PC-9 (cell line): ENCODE measurements at regions not wholly inside any gene's neighbourhood (a gene's known extent, or its start where the extent isn't known, plus 50 kb on each side); places are given as distances from the start of the nearest gene placed in this dataset.

Source experiments
- BruUV-seq: library from RNA; stranded (reverse); fragments of 400-500 nt; replicated peaks from 2 replicates; lab custom pipeline; 2021; lab: Mats Ljungman, UMichigan
- CTCF ChIA-PET: fragments of 300-600 bp; sonication (Branson Sonifier 250); formaldehyde crosslinking; loops from one replicate; lab custom pipeline; 2022; ENCODE audit warnings: antibody characterized with exemption; lab: Charles Lee
- POLR2A ChIA-PET: fragments of 300-600 bp; sonication (Branson Sonifier 250); formaldehyde crosslinking; loops from one replicate; lab custom pipeline; 2022; ENCODE audit warnings: antibody characterized with exemption; ENCODE audit not compliant: unreplicated experiment; lab: Charles Lee
- DNase-seq, 2 experiments: peaks; one replicate each; pipeline versions ENCODE4 v3.0.0 to v3.0.0-alpha.2; 2015 to 2022; ENCODE audit warnings: mixed read lengths in 1 of 2
- H2AFZ ChIP-seq: fragments of 200-600 bp; sonication (generic); 2 replicates; pipeline ENCODE4 v1.8.1; 2017; ENCODE audit warnings: antibody characterized with exemption
- H3F3A ChIP-seq: fragments of 200-600 bp; sonication (generic); 2 replicates; pipeline ENCODE4 v1.8.1; 2017; ENCODE audit warnings: antibody characterized with exemption, mild to moderate bottlenecking, low read depth; ENCODE audit not compliant: insufficient read depth
- H3K27ac ChIP-seq: fragments of 200-600 bp; sonication (generic); 2 replicates; pipeline ENCODE4 v1.6.1; 2016; ENCODE audit warnings: mixed run types
- H3K27me3 ChIP-seq: fragments of 200-600 bp; sonication (generic); 2 replicates; pipeline ENCODE4 v1.6.1; 2016; ENCODE audit warnings: low read depth, mixed run types; ENCODE audit not compliant: insufficient read depth
- H3K36me3 ChIP-seq: fragments of 200-600 bp; sonication (generic); 2 replicates; pipeline ENCODE4 v1.6.1; 2016; ENCODE audit warnings: low read depth, mixed run types
- H3K4me1 ChIP-seq: fragments of 200-600 bp; sonication (generic); replicated peaks from 2 replicates; pipeline ENCODE4 v1.6.1; 2016; ENCODE audit warnings: mixed run types; ENCODE audit not compliant: insufficient read depth
- H3K4me2 ChIP-seq: fragments of 200-600 bp; sonication (generic); 2 replicates; pipeline ENCODE4 v1.6.1; 2017; ENCODE audit warnings: mixed run types
- H3K4me3 ChIP-seq: fragments of 200-600 bp; sonication (generic); 2 replicates; pipeline ENCODE4 v1.6.1; 2016; ENCODE audit warnings: mixed run types
- H3K79me2 ChIP-seq: fragments of 200-600 bp; sonication (generic); 2 replicates; pipeline ENCODE4 v1.6.1; 2017; ENCODE audit warnings: low read depth, mixed run types
- H3K9me2 ChIP-seq: fragments of 200-600 bp; sonication (generic); 2 replicates; pipeline ENCODE4 v1.8.1; 2017; ENCODE audit warnings: mild to moderate bottlenecking; ENCODE audit not compliant: insufficient read depth
- H3K9me3 ChIP-seq: fragments of 200-600 bp; sonication (generic); 2 replicates; pipeline ENCODE4 v1.8.1; 2016; ENCODE audit warnings: low read depth; ENCODE audit not compliant: insufficient read depth
- H4K20me1 ChIP-seq: fragments of 200-600 bp; sonication (generic); 2 replicates; pipeline ENCODE4 v1.8.1; 2017; ENCODE audit not compliant: insufficient read depth
- CTCF ChIP-seq: fragments of 200-600 bp; sonication (generic); conservative IDR thresholded peaks from 2 replicates; pipeline ENCODE4 v1.6.1; 2017; ENCODE audit warnings: mixed run types, antibody characterized with exemption, mild to moderate bottlenecking, moderate library complexity
- EZH2 ChIP-seq: fragments of 200-600 bp; sonication (generic); IDR thresholded peaks from 2 replicates; pipeline ENCODE4 v1.8.0; 2017; ENCODE audit warnings: antibody characterized with exemption, low read depth
- intact Hi-C: fragments of 100-400 bp; cut with micrococcal nuclease; formaldehyde crosslinking; loops from one replicate; pipeline ENCODE4 v1.10.0; 2022; ENCODE audit not compliant: unreplicated experiment

- no peak for TF ChIP-seq EZH2
- TF ChIP-seq CTCF: no peak
- Histone ChIP-seq H3K27me3 (no peaks in the 10 kb centered on the region), H3K79me2 (no peaks in the 10 kb centered on the region), H3K4me1 (peaks cover 18% of the 10 kb centered on the region), H2AFZ (no peak overlapping the region), H3K36me3 (no peaks in the 10 kb centered on the region), H3K9me3 (no peaks in the 10 kb centered on the region), H3K27ac (no peak overlapping the region), H4K20me1 (no peaks in the 10 kb centered on the region), H3K9me2 (no peaks in the 10 kb centered on the region), H3F3A (no peaks in the 10 kb centered on the region), H3K4me2 (no peak overlapping the region), H3K4me3 (no peak overlapping the region)
- intact Hi-C loops: no loop called here
- POLR2A ChIA-PET: no interaction called here
- no TSS peak for BruUV-seq
- CTCF ChIA-PET: no interaction called here
- peak; percentile 14 to 48 for DNase-seq
Measured at GRCh38 chr1:115906627-115907026, 65.7 kb upstream of the NHLH2 start.

- TF ChIP-seq EZH2 (no peak), CTCF (no peak)
- H3K4me3 ChIP-seq: no peak overlapping the region
- H3F3A ChIP-seq: no peaks in the 10 kb centered on the region
- no peak for DNase-seq
- no peaks in the 10 kb centered on the region for H3K27me3 ChIP-seq
- no peaks in the 10 kb centered on the region for H3K9me3 ChIP-seq
- intact Hi-C loops: no loop called here
- H3K27ac ChIP-seq: no peak overlapping the region
- no TSS peak for BruUV-seq
- ChIA-PET POLR2A (no interaction called here), CTCF (no interaction called here)
- no peaks in the 10 kb centered on the region for H3K79me2 ChIP-seq
- peaks cover 18% of the 10 kb centered on the region for H3K4me1 ChIP-seq
- no peak overlapping the region for H2AFZ ChIP-seq
- H4K20me1 ChIP-seq: no peaks in the 10 kb centered on the region
- no peaks in the 10 kb centered on the region for H3K36me3 ChIP-seq
- no peak overlapping the region for H3K4me2 ChIP-seq
- H3K9me2 ChIP-seq: no peaks in the 10 kb centered on the region
Measured at GRCh38 chr1:115907092-115907491, 66.2 kb upstream of the NHLH2 start.

- POLR2A ChIA-PET: interaction anchor here (0.5 kb wide), 1 partner anchor 9 kb away, joined by 4 read pairs; no protein-coding TSS in a partner anchor
- BruUV-seq: no TSS peak
Measured at GRCh38 chr1:115908565-115909274, 67.6 kb upstream of the SLC22A15 start.

More at GRCh38 chr1:115908565-115909274, 67.6 kb upstream of the SLC22A15 start:
- no peaks in the 10 kb centered on the region for H3K9me3 ChIP-seq
- H2AFZ ChIP-seq: no peak overlapping the region
- no peak overlapping the region for H3K4me3 ChIP-seq
- DNase-seq: no peak
- H3F3A ChIP-seq: no peaks in the 10 kb centered on the region
- H3K27ac ChIP-seq: no peak overlapping the region
- H3K9me2 ChIP-seq: no peaks in the 10 kb centered on the region
- H3K36me3 ChIP-seq: no peaks in the 10 kb centered on the region
- CTCF ChIA-PET: no interaction called here
- H3K27me3 ChIP-seq: no peaks in the 10 kb centered on the region
- H3K4me1 ChIP-seq: peaks cover 18% of the 10 kb centered on the region
- no peak overlapping the region for H3K4me2 ChIP-seq
- H4K20me1 ChIP-seq: no peaks in the 10 kb centered on the region
- intact Hi-C loops: no loop called here
- H3K79me2 ChIP-seq: no peaks in the 10 kb centered on the region
- TF ChIP-seq EZH2 (no peak), CTCF (no peak)
